ENCODE measurements at regions not wholly inside any gene's neighbourhood (a gene's known extent, or its start where the extent isn't known, plus 50 kb on each side); places are given as distances from the start of the nearest gene placed in this dataset.

DNA sequence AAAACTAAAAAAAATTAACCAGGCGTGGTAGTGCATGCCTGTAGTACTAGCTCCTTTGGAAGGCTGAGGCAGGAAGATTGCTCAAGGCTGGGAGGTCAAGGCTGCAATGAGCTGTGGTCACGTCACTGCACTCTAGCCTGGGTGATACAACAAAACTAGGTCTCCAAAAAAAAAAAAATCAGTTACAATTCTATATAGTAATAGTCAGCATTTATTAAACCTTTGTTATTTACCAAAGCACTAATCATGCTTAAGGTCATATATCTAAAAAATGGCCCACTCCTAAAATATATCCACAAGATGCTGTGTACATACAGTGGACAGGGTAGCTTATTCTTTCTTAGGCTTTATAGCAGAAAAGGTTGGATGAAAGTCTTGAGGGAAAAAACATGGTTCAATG lies 152.4 kb downstream of the TFAP2A start:
- DNase-seq (ENCODE audit: low read depth, low spot score) (no peak), ATAC-seq (no peak)
- no peaks in the 10 kb centered on the region for H3K9me2 ChIP-seq (ENCODE audit: insufficient read depth)
- no TSS peak for BruUV-seq (replicated peaks)
- H3K27ac ChIP-seq (ENCODE audit: low read depth, low read length), result no peak overlapping the region
- H3K4me3 ChIP-seq (replicated peaks in 1 of 2; ENCODE audit: low read depth in 1 of 2, low read length in 2 of 2), result no peak overlapping the region
- no peaks in the 10 kb centered on the region for H3K27me3 ChIP-seq (ENCODE audit: insufficient read depth, low read length)
- TF ChIP-seq EGR1 (IDR thresholded peaks at IDR 0.05; ENCODE audit: low read depth) (no peak), RAD21 (IDR thresholded peaks at IDR 0.05; ENCODE audit: low read depth) (no peak), CBX3 (IDR thresholded peaks at IDR 0.05; ENCODE audit: low read depth) (no peak), POLR2AphosphoS5 (IDR thresholded peaks at IDR 0.05; ENCODE audit: low read depth, low read length) (no peak), TCF7L2 (IDR thresholded peaks at IDR 0.05; ENCODE audit: borderline replicate concordance, extremely low read depth, insufficient read depth, insufficient read length) (no peak), JUND (IDR thresholded peaks at IDR 0.05) (no peak), YY1 (IDR thresholded peaks at IDR 0.05; ENCODE audit: extremely low read depth, insufficient replicate concordance, low read depth, low read length) (no peak), CEBPB (IDR thresholded peaks at IDR 0.05; ENCODE audit: low read depth) (no peak), SRF (IDR thresholded peaks at IDR 0.05; ENCODE audit: low read depth) (no peak), POLR2A (IDR thresholded peaks at IDR 0.05; ENCODE audit: borderline replicate concordance, extremely low read depth, insufficient read depth, insufficient read length) (no peak), SIN3A (IDR thresholded peaks at IDR 0.05; ENCODE audit: low read depth) (no peak), ZFX (IDR thresholded peaks at IDR 0.05) (no peak)
- TF ChIP-seq, protein P1, sequence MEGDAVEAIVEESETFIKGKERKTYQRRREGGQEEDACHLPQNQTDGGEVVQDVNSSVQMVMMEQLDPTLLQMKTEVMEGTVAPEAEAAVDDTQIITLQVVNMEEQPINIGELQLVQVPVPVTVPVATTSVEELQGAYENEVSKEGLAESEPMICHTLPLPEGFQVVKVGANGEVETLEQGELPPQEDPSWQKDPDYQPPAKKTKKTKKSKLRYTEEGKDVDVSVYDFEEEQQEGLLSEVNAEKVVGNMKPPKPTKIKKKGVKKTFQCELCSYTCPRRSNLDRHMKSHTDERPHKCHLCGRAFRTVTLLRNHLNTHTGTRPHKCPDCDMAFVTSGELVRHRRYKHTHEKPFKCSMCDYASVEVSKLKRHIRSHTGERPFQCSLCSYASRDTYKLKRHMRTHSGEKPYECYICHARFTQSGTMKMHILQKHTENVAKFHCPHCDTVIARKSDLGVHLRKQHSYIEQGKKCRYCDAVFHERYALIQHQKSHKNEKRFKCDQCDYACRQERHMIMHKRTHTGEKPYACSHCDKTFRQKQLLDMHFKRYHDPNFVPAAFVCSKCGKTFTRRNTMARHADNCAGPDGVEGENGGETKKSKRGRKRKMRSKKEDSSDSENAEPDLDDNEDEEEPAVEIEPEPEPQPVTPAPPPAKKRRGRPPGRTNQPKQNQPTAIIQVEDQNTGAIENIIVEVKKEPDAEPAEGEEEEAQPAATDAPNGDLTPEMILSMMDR (IDR thresholded peaks at IDR 0.05 in 2 of 3, conservative IDR thresholded peaks at IDR 0.05 in 1 of 3; ENCODE audit: borderline replicate concordance in 1 of 3, insufficient read depth in 1 of 3, low read depth in 2 of 3, low read length in 2 of 3), result no peak
- TF ChIP-seq, protein P2, sequence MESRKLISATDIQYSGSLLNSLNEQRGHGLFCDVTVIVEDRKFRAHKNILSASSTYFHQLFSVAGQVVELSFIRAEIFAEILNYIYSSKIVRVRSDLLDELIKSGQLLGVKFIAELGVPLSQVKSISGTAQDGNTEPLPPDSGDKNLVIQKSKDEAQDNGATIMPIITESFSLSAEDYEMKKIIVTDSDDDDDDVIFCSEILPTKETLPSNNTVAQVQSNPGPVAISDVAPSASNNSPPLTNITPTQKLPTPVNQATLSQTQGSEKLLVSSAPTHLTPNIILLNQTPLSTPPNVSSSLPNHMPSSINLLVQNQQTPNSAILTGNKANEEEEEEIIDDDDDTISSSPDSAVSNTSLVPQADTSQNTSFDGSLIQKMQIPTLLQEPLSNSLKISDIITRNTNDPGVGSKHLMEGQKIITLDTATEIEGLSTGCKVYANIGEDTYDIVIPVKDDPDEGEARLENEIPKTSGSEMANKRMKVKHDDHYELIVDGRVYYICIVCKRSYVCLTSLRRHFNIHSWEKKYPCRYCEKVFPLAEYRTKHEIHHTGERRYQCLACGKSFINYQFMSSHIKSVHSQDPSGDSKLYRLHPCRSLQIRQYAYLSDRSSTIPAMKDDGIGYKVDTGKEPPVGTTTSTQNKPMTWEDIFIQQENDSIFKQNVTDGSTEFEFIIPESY (IDR thresholded peaks at IDR 0.05; ENCODE audit: extremely low read depth, insufficient replicate concordance, low read length), result no peak
- TF ChIP-seq, protein P3, sequence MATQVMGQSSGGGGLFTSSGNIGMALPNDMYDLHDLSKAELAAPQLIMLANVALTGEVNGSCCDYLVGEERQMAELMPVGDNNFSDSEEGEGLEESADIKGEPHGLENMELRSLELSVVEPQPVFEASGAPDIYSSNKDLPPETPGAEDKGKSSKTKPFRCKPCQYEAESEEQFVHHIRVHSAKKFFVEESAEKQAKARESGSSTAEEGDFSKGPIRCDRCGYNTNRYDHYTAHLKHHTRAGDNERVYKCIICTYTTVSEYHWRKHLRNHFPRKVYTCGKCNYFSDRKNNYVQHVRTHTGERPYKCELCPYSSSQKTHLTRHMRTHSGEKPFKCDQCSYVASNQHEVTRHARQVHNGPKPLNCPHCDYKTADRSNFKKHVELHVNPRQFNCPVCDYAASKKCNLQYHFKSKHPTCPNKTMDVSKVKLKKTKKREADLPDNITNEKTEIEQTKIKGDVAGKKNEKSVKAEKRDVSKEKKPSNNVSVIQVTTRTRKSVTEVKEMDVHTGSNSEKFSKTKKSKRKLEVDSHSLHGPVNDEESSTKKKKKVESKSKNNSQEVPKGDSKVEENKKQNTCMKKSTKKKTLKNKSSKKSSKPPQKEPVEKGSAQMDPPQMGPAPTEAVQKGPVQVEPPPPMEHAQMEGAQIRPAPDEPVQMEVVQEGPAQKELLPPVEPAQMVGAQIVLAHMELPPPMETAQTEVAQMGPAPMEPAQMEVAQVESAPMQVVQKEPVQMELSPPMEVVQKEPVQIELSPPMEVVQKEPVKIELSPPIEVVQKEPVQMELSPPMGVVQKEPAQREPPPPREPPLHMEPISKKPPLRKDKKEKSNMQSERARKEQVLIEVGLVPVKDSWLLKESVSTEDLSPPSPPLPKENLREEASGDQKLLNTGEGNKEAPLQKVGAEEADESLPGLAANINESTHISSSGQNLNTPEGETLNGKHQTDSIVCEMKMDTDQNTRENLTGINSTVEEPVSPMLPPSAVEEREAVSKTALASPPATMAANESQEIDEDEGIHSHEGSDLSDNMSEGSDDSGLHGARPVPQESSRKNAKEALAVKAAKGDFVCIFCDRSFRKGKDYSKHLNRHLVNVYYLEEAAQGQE (IDR thresholded peaks at IDR 0.05; ENCODE audit: low read depth), result no peak
- no peaks in the 10 kb centered on the region for H3K9me3 ChIP-seq (ENCODE audit: control insufficient read depth in 1 of 2, insufficient read depth in 1 of 2, low read depth in 1 of 2, low read length in 2 of 2)
- ChIA-PET RAD21 (ENCODE audit: low non-redundant PET in 1 of 2, low total read pairs in 2 of 2, uncharacterized antibody in 2 of 2, unreplicated experiment in 2 of 2) (no interaction called here), POLR2A (no interaction called here), CTCF (no interaction called here)
- H3K4me2 ChIP-seq (ENCODE audit: low read length), result no peak overlapping the region
- H3K9ac ChIP-seq (ENCODE audit: low read length), result no peak overlapping the region
- intact Hi-C loops (cut with micrococcal nuclease), result no loop called here
- no peaks in the 10 kb centered on the region for H3K36me3 ChIP-seq (ENCODE audit: control insufficient read depth in 1 of 2, insufficient read depth in 2 of 2, low read length in 2 of 2)
- H3K4me1 ChIP-seq (ENCODE audit: control insufficient read depth in 1 of 2, insufficient read depth in 2 of 2, low read length in 2 of 2), result no peaks in the 10 kb centered on the region
- no peaks in the 10 kb centered on the region for H3K79me2 ChIP-seq (ENCODE audit: insufficient read depth, low read length)
- H2AFZ ChIP-seq (ENCODE audit: low read depth, low read length, poor library complexity, severe bottlenecking), result no peak overlapping the region
- H4K20me1 ChIP-seq (ENCODE audit: insufficient read depth), result no peaks in the 10 kb centered on the region
